Activated CD8-positive, alpha-beta T cell treated with anti-CD3 and anti-CD28 coated beads for 36 hours (primary cell): ENCODE measurements at regions not wholly inside any gene's neighbourhood (a gene's known extent, or its start where the extent isn't known, plus 50 kb on each side); places are given as distances from the start of the nearest gene placed in this dataset.

Source experiments
- ATAC-seq: fragments of 200-7000 bp; cut with Tn5 transposase; one replicate; pipeline ENCODE4 v1.10.0; 2021; ENCODE audit warnings: mild to moderate bottlenecking, moderate library complexity
- CTCF ChIA-PET: fragments of 350-600 bp; sonication (Branson Sonifier 250); formaldehyde crosslinking; loops from one replicate; lab custom pipeline; 2021; ENCODE audit warnings: antibody characterized with exemption; lab: Charles Lee
- POLR2A ChIA-PET: fragments of 350-600 bp; sonication (Branson Sonifier 250); formaldehyde crosslinking; loops from one replicate; lab custom pipeline; 2021; ENCODE audit warnings: antibody characterized with exemption; lab: Charles Lee
- DNase-seq: peaks from one replicate; pipeline ENCODE4 v3.0.0-alpha.2; 2020
- H3K27ac Mint-ChIP-seq: one replicate; pipeline ENCODE4 v1.8.0; 2021; ENCODE audit warnings: mild to moderate bottlenecking, mixed read lengths
- H3K27me3 Mint-ChIP-seq: one replicate; pipeline ENCODE4 v1.8.0; 2021; ENCODE audit warnings: mixed read lengths
- H3K36me3 Mint-ChIP-seq: one replicate; pipeline ENCODE4 v1.8.0; 2021; ENCODE audit warnings: low read depth, mixed read lengths
- H3K4me1 Mint-ChIP-seq: one replicate; pipeline ENCODE4 v1.8.0; 2021; ENCODE audit warnings: low read depth, mixed read lengths
- H3K4me3 Mint-ChIP-seq: one replicate; pipeline ENCODE4 v1.8.0; 2021; ENCODE audit warnings: mild to moderate bottlenecking, moderate library complexity, mixed read lengths
- H3K9me3 Mint-ChIP-seq: one replicate; pipeline ENCODE4 v1.8.0; 2021; ENCODE audit warnings: mixed read lengths
- CTCF ChIP-seq: fragments of 200-600 bp; IDR thresholded peaks from one replicate; pipeline ENCODE4 v1.8.0; 2022; ENCODE audit warnings: antibody characterized with exemption, mild to moderate bottlenecking
- intact Hi-C: fragments of 100-400 bp; cut with micrococcal nuclease; formaldehyde crosslinking; loops from one replicate; pipeline ENCODE4 v1.10.0; 2022

- no peak for TF ChIP-seq CTCF
Measured at GRCh38 chr3:146948186-146948585, 343.0 kb upstream of the PLSCR5 start.

GRCh38 chr3:146929696-146930095, 324.6 kb upstream of the PLSCR5 start:
- POLR2A ChIA-PET = no interaction called here
- no peak overlapping the region for H3K4me3 Mint-ChIP-seq

More at GRCh38 chr3:146948186-146948585, 343.0 kb upstream of the PLSCR5 start:
- no peak for DNase-seq
- Mint-ChIP-seq H3K4me3 (no peak overlapping the region), H3K4me1 (no peaks in the 10 kb centered on the region), H3K9me3 (no peaks in the 10 kb centered on the region), H3K36me3 (no peaks in the 10 kb centered on the region), H3K27me3 (no peaks in the 10 kb centered on the region), H3K27ac (no peak overlapping the region)
- ChIA-PET POLR2A (no interaction called here), CTCF (no interaction called here)
- ATAC-seq = no peak
- intact Hi-C loops = no loop called here

GRCh38 chr3:146928421-146929059, 323.4 kb upstream of the PLSCR5 start:
- TF ChIP-seq CTCF = no peak
- Mint-ChIP-seq H3K4me1 (no peaks in the 10 kb centered on the region), H3K36me3 (no peaks in the 10 kb centered on the region), H3K9me3 (no peaks in the 10 kb centered on the region), H3K27me3 (no peaks in the 10 kb centered on the region), H3K4me3 (no peak overlapping the region), H3K27ac (no peak overlapping the region)
- DNase-seq (no peak), ATAC-seq (no peak)
- intact Hi-C loops = no loop called here
- ChIA-PET POLR2A (no interaction called here), CTCF (no interaction called here)

More at GRCh38 chr3:146929696-146930095, 324.6 kb upstream of the PLSCR5 start:
- no peak overlapping the region for H3K27ac Mint-ChIP-seq
- H3K36me3 Mint-ChIP-seq = no peaks in the 10 kb centered on the region
- ATAC-seq = no peak
- no peaks in the 10 kb centered on the region for H3K4me1 Mint-ChIP-seq
- TF ChIP-seq CTCF = no peak
- H3K9me3 Mint-ChIP-seq = no peaks in the 10 kb centered on the region
- CTCF ChIA-PET = no interaction called here
- DNase-seq = no peak
- H3K27me3 Mint-ChIP-seq = no peaks in the 10 kb centered on the region
- intact Hi-C loops = no loop called here

GRCh38 chr3:146921693-146922092, 316.5 kb upstream of the PLSCR5 start:
- Mint-ChIP-seq H3K27me3 (no peaks in the 10 kb centered on the region), H3K4me3 (no peak overlapping the region), H3K9me3 (peaks cover 5% of the 10 kb centered on the region), H3K27ac (no peak overlapping the region), H3K36me3 (no peaks in the 10 kb centered on the region), H3K4me1 (no peaks in the 10 kb centered on the region)
- intact Hi-C loops = no loop called here
- no peak for DNase-seq
- TF ChIP-seq CTCF = no peak
- no peak for ATAC-seq
- CTCF ChIA-PET = no interaction called here
- POLR2A ChIA-PET = no interaction called here

- ATAC-seq = no peak
- Mint-ChIP-seq H3K27ac (no peak overlapping the region), H3K4me3 (no peak overlapping the region), H3K27me3 (no peaks in the 10 kb centered on the region), H3K4me1 (no peaks in the 10 kb centered on the region), H3K36me3 (no peaks in the 10 kb centered on the region), H3K9me3 (peaks cover 4% of the 10 kb centered on the region)
- ChIA-PET POLR2A (no interaction called here), CTCF (no interaction called here)
- no peak for DNase-seq
- intact Hi-C loops = no loop called here
- TF ChIP-seq CTCF = no peak
Measured at GRCh38 chr3:146914409-146914808, 309.3 kb upstream of the PLSCR5 start.
